HFF-Myc (cell line): ENCODE measurements at regions not wholly inside any gene's neighbourhood (a gene's known extent, or its start where the extent isn't known, plus 50 kb on each side); places are given as distances from the start of the nearest gene placed in this dataset.

Source experiments
- DNase-seq: peaks from one replicate; pipeline ENCODE4 v3.0.0-alpha.2; 2011; ENCODE audit warnings: low read depth; ENCODE audit errors: extremely low read depth
- H3K4me3 ChIP-seq: replicated peaks from 2 replicates; pipeline ENCODE4 v1.5.1; 2011; ENCODE audit warnings: low read depth, mild to moderate bottlenecking, control low read depth, low read length
- CTCF ChIP-seq: IDR thresholded peaks from 2 replicates; pipeline ENCODE4 v1.5.1; 2012; ENCODE audit warnings: mild to moderate bottlenecking, low read depth, low read length, control low read depth; ENCODE audit errors: missing control alignments

- no peak for TF ChIP-seq CTCF
- no peak for DNase-seq
- no peak overlapping the region for H3K4me3 ChIP-seq
Measured at GRCh38 chr5:141783947-141784296, 94.3 kb downstream of the PCDH1 start.

GRCh38 chr5:141783005-141783946, 94.9 kb downstream of the PCDH1 start:
- no peak for TF ChIP-seq CTCF
- no peak for DNase-seq
- no peak overlapping the region for H3K4me3 ChIP-seq

GRCh38 chr5:141781910-141782309, 96.3 kb downstream of the PCDH1 start:
- DNase-seq, result no peak
- H3K4me3 ChIP-seq, result no peak overlapping the region
- TF ChIP-seq CTCF, result no peak

GRCh38 chr5:141780952-141781781, 97.0 kb downstream of the PCDH1 start:
- no peak overlapping the region for H3K4me3 ChIP-seq
- DNase-seq, result no peak
- no peak for TF ChIP-seq CTCF

- no peak for TF ChIP-seq CTCF
- no peak overlapping the region for H3K4me3 ChIP-seq
- no peak for DNase-seq
Measured at GRCh38 chr5:141780240-141780951, 97.8 kb downstream of the PCDH1 start.

- no peak for TF ChIP-seq CTCF
- DNase-seq, result peak; percentile 32
- no peak overlapping the region for H3K4me3 ChIP-seq
Measured at GRCh38 chr5:141779503-141779973, 97.5 kb upstream of the ARAP3 start.
